HG02571 (cell line): ENCODE measurements at regions not wholly inside any gene's neighbourhood (a gene's known extent, or its start where the extent isn't known, plus 50 kb on each side); places are given as distances from the start of the nearest gene placed in this dataset.

Source experiments
- ATAC-seq: cut with Tn5 transposase; IDR thresholded peaks from one replicate; pipeline ENCODE4 v1.9.1; 2021; ENCODE audit warnings: mild to moderate bottlenecking, moderate library complexity; ENCODE audit not compliant: unreplicated experiment

- ATAC-seq = no peak
Observed at GRCh38 chr12:115598871-115599811, 678.4 kb downstream of the MED13L start.

GRCh38 chr12:115597157-115597712 lies 680.3 kb downstream of the MED13L start:
- ATAC-seq = no peak

- no peak for ATAC-seq
Observed at GRCh38 chr12:115588131-115588530, 689.4 kb downstream of the MED13L start.

DNA sequence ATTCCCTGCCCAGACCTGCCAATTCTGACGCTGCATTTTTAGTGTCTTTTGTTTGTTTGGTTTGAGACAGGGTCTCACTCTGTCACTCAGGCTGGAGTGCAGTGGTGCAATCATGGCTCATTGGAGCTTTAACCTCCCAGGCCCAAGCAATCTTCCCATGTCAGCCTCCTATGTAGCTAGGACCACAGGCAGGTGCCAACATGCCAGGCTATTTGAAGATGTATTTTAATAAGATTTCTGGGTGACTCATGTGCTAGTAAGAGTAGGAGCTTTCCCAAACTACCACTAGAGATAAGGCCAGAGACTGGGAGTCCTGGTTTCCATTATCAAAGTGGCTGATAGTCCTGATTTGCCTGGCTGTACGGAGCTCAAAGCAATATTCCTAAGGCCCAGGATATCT lies 693.3 kb downstream of the MED13L start:
- no peak for ATAC-seq

DNA sequence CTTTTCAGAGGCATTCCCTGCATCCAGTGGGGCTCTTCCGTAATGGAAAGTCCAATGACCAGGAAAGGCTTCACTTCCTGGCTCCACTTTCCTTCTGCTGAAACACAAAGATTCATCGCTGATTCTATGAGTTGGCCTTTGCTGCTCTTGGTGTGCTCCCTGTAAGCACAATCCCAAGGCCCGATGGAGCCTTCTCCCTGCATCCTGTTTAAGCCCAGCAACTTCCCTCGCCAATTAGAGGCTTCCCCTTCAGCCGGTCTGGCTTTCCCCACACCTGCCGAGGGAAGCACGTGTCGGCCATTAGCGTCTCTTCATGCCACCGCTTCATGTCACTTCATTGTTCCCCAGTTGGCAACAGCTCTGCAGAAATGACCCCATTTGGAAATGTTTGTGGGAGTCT lies 693.9 kb downstream of the MED13L start:
- ATAC-seq = no peak

- ATAC-seq = no peak
Observed at GRCh38 chr12:115577401-115577800, 700.1 kb downstream of the MED13L start.

- no peak for ATAC-seq
Observed at GRCh38 chr12:115574826-115575225, 702.7 kb downstream of the MED13L start.

DNA sequence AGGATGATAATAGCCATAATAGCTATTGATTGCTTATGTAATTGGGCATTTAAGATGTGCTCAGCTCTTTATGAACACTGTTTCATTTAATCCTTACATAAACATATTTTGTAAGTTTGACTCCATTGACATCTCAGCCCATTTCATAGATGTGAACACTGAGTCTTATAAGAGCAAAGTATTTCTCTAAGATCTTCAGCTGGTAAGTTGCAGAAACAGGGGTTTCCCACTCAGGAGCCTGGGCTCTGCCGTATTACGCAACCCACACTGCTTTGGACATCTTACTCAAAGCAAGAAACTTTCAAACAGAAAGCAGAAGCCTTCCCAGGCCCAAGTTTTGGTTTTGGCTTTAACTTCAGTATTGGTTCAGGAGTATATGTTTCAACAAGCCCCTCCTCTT lies 705.1 kb downstream of the MED13L start:
- ATAC-seq = peak; percentile 90

GRCh38 chr12:115571446-115571845 lies 706.0 kb downstream of the MED13L start:
- ATAC-seq = no peak

DNA sequence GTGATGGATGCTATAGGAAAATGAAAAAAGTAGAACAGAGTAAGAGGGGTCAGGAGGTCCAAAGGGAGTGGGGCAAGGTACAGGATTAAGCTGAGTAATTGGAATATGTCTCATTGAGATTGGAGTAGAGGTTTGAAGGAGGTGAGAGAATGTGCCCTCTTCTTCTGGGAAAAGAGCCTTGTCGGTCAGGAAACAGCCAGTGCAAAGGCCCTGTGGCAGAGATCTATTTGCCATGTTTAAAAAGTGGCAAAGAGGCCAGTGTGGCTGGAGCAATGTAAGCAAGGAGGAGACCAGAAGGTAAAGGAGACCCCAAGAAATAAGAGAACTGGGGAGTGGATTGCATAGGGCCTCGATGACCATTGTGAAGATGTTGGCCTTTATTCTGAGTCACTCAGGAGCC lies 706.5 kb downstream of the MED13L start:
- ATAC-seq = no peak

- no peak for ATAC-seq
Observed at GRCh38 chr12:115570069-115570777, 707.3 kb downstream of the MED13L start.

DNA sequence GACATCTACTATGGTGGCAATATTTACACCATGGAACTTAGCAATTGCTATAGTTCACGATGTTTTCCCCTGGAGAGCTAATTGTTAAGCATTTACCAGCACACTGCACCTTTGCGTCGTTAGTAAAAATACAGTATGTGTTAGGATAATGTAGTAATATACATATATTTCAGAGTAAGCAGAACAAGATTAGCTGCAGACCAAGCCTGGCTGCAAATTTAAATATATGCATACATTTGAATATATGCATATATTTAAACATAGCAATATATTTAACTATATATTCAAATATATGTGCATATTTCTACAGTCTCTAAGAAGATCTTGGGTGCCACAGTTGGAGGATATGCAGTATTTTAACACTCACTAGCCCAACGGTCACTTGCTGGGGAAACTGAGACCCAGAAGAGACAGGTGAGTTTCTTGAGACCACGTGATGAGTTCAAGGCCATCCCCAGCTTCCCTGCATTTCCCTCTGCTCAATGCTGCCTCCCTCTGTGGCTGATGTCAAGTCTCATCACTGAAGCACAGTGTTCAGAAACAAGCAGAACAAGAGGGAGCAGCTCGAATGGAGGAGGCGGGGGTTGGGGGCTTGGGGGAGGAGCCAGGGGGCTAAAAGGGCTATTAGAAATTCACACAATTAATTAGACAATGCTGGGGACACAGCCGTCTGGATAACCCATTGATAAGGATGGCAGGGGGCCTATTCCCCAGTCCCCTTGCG lies 708.0 kb downstream of the MED13L start:
- no peak for ATAC-seq

GRCh38 chr12:115558281-115558680 lies 719.2 kb downstream of the MED13L start:
- ATAC-seq = no peak

DNA sequence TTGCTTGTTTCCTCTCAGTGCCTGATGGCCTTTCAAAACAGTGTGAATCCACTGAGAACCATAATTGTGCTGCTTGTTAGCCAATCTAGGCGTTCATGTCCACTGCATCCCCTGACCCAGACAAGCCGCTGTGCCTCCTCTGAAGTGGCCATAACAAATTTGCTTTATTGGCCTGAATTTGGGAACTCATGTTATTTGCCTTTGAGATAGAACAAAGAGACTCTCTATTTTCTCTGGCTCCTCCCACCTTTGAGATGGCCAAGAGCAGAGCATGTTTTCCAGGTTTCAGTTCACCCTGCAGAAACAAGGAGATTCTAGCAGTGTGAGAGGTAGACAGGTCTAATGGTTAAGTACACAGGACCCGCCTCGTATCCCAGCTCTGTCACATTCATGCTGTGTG lies 723.9 kb downstream of the MED13L start:
- no peak for ATAC-seq

DNA sequence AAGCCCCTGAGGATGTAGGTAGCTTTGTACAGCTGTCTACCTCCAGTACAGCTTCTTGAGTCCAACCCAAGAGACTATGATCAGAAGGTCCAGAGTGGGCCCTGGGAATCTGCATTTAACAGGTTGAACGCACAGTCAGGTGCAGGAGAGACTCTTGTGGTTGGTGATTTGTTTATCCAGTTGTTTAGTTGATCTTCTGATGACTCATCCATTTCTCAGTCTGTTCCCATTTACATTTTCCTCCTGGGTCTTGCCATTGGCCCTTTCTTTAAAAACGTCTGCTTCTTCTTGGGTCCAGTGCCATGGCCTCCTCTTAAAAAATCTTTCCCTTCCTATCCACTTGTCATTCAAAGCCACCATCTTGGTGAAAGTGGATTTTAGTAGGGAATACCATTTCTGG lies 734.2 kb downstream of the MED13L start:
- no peak for ATAC-seq

GRCh38 chr12:115542656-115543055 lies 734.8 kb downstream of the MED13L start:
- no peak for ATAC-seq

GRCh38 chr12:115541891-115542421 lies 735.5 kb downstream of the MED13L start:
- no peak for ATAC-seq

- ATAC-seq = no peak
Observed at GRCh38 chr12:115528466-115528865, 749.0 kb downstream of the MED13L start.

- no peak for ATAC-seq
Observed at GRCh38 chr12:115521771-115522409, 755.6 kb downstream of the MED13L start.

- ATAC-seq = no peak
Observed at GRCh38 chr12:115519887-115520286, 757.6 kb downstream of the MED13L start.
